GM12873 (cell line): ENCODE measurements at regions not wholly inside any gene's neighbourhood (a gene's known extent, or its start where the extent isn't known, plus 50 kb on each side); places are given as distances from the start of the nearest gene placed in this dataset.

Source experiments
- TF ChIP-seq, protein P1 (sequence below): IDR thresholded peaks from 2 replicates; pipeline ENCODE4 v1.5.1; 2012; ENCODE audit warnings: low read depth, mild to moderate bottlenecking, moderate library complexity, low read length, control low read depth; ENCODE audit not compliant: insufficient read depth; ENCODE audit errors: missing control alignments

DNA sequence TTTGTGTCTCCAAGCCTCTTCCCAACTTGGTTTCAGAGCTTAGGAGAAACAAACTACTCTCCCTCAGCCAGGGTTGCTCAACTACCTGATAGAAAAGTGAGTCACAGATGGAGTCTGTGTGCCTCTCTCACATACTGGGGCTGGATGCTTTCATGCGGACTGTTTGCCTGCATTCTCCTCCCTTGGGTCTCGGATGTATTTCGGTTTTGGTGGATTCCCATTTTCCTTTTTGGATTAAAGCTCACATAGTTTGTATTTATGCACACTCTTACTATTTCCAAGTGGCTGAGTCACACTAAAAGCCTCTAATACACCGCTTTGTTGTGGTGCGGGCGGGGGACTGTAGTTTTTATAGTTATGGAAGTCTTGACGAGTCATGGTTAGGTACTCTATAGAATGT is 505.4 kb downstream of the LRFN5 start:
- TF ChIP-seq, protein P1, sequence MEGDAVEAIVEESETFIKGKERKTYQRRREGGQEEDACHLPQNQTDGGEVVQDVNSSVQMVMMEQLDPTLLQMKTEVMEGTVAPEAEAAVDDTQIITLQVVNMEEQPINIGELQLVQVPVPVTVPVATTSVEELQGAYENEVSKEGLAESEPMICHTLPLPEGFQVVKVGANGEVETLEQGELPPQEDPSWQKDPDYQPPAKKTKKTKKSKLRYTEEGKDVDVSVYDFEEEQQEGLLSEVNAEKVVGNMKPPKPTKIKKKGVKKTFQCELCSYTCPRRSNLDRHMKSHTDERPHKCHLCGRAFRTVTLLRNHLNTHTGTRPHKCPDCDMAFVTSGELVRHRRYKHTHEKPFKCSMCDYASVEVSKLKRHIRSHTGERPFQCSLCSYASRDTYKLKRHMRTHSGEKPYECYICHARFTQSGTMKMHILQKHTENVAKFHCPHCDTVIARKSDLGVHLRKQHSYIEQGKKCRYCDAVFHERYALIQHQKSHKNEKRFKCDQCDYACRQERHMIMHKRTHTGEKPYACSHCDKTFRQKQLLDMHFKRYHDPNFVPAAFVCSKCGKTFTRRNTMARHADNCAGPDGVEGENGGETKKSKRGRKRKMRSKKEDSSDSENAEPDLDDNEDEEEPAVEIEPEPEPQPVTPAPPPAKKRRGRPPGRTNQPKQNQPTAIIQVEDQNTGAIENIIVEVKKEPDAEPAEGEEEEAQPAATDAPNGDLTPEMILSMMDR = no peak

DNA sequence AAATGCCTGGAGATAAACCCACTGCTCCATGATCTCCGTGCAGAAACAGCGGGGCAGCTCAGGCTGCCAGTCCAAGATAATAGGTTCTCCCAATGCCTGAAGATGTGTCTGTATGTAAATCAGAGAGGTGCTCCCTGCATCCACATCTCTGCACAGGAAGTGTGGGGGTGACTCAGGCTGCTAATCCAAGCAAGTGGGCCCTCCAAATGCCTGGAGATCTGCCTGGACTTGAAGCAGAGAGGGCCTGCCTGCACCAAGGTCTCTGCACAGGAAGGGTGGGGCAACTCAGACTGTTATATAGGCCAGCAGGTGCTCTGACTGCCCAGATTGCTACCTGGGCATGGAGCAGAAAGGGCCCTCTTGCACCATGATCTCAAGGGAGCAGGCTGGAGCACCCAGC is 504.7 kb downstream of the LRFN5 start:
- TF ChIP-seq, protein P1 = no peak

DNA sequence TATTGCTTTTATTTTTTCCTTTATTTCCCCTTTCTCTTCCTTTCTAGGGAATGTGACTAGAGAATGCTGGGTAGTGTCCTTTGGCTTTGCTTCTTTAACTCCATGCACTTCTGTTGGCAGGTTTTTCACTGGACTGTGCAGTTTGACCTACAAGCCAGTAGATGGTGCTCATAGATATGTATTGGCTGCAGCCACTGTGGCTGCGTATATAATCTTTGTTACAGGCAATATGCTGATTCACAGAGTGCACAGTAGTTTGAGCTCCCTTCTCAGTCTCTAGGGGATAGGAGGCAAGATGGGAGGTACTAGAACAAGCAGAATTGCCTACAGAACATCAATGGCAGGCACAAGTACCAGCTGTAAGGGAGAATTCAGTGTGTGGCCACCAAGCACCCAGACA is 503.5 kb downstream of the LRFN5 start:
- TF ChIP-seq, protein P1 = peak; percentile 42

DNA sequence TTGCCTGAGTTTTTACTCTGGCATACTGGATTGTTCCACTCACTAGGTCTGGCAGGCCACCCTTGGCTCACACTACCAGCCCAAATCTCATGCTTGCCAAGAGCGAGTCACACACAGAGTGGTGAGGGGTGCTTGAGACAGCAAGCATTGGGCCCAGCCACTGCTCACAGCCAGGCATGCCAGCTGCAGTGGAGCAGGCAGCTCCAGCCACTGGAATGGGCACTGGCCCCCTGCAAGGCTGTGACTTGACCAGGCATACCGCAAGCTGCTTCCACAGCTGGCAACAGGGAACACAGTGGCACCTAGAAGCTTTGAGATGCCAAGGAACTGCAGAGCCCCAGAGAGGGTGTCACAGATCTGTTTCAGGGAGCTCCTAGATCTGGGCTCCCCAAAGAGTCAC is 488.5 kb downstream of the LRFN5 start:
- TF ChIP-seq, protein P1 = no peak

DNA sequence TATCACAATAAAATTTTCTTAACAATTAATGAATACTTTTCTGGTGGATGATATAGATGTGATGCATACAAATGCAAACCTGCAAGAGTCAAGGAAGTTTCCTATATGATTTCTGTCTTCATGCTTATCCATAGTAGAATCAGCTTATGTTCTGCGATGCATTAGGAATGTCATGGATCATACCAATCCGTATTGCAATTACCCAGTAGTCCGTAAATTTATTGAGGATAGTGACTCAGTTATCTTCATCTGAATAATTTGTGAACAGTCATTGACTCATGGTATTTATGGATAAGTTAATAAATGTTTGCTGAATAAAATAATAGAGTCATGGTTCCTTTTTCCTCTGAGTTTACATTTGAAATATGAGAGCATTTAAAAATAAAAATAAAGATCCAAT is 483.4 kb downstream of the LRFN5 start:
- TF ChIP-seq, protein P1 = no peak

DNA sequence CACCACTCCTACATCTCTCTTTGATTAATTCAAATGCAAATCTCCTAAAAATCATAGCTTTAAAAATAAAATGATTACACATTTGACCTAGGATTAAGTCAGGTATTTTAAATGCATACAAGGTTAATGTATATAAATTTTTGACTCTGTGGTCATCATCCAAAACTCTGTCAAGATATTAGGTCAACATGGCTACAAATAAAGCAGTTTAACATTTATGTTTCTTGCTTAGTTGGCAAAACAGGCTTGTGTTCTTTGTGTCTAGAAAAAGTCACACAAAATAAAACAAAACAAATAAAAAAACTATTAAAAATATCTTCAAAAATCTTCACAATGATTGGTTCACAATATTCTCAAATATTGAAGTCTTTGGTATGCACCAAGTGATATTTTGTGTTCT is 473.2 kb downstream of the LRFN5 start:
- TF ChIP-seq, protein P1 = no peak

DNA sequence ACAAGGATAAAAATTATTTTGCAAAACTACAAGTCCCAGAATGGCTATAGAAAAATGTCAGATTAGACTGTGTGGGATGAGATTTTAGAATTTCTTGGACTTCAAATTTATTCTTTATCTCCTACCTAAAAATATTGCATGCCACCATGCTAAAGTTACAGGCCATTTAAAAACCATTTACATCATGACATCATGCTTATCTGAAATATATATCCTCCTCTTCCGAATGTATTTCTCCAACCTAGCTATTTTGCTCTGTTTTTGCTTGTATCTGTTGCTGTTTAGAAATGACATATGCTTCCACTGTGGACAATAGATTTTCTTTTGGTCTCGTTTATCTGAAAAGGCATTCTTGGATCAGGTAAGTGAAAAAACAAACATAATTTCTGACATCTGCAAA is 471.7 kb downstream of the LRFN5 start:
- TF ChIP-seq, protein P1 = no peak

DNA sequence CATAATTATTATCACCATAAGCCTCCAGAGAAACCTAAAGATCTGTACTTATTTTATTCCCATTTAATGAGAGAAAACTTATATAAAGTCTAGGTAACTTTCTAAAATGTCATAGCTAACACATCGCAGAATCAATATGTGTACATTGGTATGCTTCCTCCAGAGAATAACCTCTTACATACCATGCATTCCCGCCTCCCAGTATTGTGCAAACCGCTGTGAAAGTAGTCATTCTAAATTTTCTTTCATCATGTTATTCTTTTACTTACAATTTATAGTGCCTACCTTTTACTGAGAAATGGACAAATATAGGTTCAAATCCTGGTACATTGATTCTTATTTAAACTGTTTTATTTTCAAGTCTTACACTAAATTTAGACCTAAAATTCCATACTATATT is 463.4 kb downstream of the LRFN5 start:
- TF ChIP-seq, protein P1 = no peak
